ENCODE measurements at regions not wholly inside any gene's neighbourhood (a gene's known extent, or its start where the extent isn't known, plus 50 kb on each side); places are given as distances from the start of the nearest gene placed in this dataset.

DNA sequence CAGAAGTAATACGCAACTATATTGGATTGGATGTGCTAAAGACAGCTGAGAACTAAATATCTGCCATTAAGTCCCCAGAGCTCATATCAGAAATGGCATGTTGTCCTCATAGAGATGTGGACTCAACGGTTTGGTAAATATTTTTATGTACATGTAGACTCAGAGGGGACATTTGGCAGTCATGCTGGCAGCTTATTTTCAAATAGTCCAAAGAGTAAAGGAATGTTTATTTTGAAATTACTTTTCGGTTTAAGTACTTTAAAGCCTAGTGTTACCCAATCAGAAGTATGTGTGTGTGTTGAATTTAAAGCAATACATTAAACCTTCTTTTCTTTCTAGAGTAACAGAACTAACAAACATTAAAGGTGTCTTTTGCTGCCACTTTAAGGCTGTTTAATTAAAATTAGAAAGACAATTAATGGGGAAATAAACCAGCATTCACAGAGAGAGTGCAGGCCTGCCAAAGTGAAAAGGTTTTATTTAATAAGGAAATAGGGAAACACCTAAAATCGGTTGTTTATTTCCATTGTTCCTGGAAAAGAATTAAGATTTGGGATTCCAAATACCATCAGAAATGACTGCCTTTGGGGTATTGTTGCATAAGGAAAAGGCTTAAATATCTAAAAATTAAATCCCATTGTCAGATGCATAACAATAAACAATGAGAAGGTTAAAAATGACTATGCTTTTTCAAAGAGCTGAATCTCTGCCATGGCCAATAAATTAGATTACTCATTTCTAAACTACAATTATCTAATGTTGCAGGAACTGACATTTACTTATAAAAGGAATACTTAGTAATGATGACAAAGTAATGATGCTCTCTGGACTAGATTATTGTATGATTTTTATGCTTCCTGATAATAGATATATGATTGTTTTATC is 113.4 kb upstream of the AHR start (continued):
- TF ChIP-seq, protein P1, sequence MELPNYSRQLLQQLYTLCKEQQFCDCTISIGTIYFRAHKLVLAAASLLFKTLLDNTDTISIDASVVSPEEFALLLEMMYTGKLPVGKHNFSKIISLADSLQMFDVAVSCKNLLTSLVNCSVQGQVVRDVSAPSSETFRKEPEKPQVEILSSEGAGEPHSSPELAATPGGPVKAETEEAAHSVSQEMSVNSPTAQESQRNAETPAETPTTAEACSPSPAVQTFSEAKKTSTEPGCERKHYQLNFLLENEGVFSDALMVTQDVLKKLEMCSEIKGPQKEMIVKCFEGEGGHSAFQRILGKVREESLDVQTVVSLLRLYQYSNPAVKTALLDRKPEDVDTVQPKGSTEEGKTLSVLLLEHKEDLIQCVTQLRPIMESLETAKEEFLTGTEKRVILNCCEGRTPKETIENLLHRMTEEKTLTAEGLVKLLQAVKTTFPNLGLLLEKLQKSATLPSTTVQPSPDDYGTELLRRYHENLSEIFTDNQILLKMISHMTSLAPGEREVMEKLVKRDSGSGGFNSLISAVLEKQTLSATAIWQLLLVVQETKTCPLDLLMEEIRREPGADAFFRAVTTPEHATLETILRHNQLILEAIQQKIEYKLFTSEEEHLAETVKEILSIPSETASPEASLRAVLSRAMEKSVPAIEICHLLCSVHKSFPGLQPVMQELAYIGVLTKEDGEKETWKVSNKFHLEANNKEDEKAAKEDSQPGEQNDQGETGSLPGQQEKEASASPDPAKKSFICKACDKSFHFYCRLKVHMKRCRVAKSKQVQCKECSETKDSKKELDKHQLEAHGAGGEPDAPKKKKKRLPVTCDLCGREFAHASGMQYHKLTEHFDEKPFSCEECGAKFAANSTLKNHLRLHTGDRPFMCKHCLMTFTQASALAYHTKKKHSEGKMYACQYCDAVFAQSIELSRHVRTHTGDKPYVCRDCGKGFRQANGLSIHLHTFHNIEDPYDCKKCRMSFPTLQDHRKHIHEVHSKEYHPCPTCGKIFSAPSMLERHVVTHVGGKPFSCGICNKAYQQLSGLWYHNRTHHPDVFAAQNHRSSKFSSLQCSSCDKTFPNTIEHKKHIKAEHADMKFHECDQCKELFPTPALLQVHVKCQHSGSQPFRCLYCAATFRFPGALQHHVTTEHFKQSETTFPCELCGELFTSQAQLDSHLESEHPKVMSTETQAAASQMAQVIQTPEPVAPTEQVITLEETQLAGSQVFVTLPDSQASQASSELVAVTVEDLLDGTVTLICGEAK (IDR thresholded peaks at IDR 0.05): no peak
- TF ChIP-seq, protein P1 (CRISPR knock-in tag; IDR thresholded peaks at IDR 0.05): no peak; the same call in 1 of the 2 replicates
- TF ChIP-seq, protein P2, sequence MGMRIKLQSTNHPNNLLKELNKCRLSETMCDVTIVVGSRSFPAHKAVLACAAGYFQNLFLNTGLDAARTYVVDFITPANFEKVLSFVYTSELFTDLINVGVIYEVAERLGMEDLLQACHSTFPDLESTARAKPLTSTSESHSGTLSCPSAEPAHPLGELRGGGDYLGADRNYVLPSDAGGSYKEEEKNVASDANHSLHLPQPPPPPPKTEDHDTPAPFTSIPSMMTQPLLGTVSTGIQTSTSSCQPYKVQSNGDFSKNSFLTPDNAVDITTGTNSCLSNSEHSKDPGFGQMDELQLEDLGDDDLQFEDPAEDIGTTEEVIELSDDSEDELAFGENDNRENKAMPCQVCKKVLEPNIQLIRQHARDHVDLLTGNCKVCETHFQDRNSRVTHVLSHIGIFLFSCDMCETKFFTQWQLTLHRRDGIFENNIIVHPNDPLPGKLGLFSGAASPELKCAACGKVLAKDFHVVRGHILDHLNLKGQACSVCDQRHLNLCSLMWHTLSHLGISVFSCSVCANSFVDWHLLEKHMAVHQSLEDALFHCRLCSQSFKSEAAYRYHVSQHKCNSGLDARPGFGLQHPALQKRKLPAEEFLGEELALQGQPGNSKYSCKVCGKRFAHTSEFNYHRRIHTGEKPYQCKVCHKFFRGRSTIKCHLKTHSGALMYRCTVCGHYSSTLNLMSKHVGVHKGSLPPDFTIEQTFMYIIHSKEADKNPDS (CRISPR knock-in tag; IDR thresholded peaks at IDR 0.05): peak; percentile 98
- peak; percentile 63; the same call in 1 of the 2 replicates for TF ChIP-seq TBX2 (CRISPR knock-in tag; IDR thresholded peaks at IDR 0.05; ENCODE audit: borderline replicate concordance)
- no peak for TF ChIP-seq HDAC6 (IDR thresholded peaks at IDR 0.05; ENCODE audit: low read depth, low read length)
- no peak for TF ChIP-seq ZBTB3 (CRISPR knock-in tag; IDR thresholded peaks at IDR 0.05; ENCODE audit: borderline replicate concordance, low read depth)
- TF ChIP-seq ZNF232 (CRISPR knock-in tag; IDR thresholded peaks at IDR 0.05; ENCODE audit: borderline replicate concordance): no peak
- TF ChIP-seq, protein P3, sequence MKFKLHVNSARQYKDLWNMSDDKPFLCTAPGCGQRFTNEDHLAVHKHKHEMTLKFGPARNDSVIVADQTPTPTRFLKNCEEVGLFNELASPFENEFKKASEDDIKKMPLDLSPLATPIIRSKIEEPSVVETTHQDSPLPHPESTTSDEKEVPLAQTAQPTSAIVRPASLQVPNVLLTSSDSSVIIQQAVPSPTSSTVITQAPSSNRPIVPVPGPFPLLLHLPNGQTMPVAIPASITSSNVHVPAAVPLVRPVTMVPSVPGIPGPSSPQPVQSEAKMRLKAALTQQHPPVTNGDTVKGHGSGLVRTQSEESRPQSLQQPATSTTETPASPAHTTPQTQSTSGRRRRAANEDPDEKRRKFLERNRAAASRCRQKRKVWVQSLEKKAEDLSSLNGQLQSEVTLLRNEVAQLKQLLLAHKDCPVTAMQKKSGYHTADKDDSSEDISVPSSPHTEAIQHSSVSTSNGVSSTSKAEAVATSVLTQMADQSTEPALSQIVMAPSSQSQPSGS (CRISPR knock-in tag; IDR thresholded peaks at IDR 0.05): peak; percentile 69; the same call in 1 of the 2 replicates
- no peak for TF ChIP-seq SATB2 (CRISPR knock-in tag; IDR thresholded peaks at IDR 0.05)
- peak; percentile 95 for TF ChIP-seq GATAD2A (CRISPR knock-in tag; IDR thresholded peaks at IDR 0.05)
- TF ChIP-seq CHCHD3 (CRISPR knock-in tag; IDR thresholded peaks at IDR 0.05): no peak
- TF ChIP-seq, protein P4, sequence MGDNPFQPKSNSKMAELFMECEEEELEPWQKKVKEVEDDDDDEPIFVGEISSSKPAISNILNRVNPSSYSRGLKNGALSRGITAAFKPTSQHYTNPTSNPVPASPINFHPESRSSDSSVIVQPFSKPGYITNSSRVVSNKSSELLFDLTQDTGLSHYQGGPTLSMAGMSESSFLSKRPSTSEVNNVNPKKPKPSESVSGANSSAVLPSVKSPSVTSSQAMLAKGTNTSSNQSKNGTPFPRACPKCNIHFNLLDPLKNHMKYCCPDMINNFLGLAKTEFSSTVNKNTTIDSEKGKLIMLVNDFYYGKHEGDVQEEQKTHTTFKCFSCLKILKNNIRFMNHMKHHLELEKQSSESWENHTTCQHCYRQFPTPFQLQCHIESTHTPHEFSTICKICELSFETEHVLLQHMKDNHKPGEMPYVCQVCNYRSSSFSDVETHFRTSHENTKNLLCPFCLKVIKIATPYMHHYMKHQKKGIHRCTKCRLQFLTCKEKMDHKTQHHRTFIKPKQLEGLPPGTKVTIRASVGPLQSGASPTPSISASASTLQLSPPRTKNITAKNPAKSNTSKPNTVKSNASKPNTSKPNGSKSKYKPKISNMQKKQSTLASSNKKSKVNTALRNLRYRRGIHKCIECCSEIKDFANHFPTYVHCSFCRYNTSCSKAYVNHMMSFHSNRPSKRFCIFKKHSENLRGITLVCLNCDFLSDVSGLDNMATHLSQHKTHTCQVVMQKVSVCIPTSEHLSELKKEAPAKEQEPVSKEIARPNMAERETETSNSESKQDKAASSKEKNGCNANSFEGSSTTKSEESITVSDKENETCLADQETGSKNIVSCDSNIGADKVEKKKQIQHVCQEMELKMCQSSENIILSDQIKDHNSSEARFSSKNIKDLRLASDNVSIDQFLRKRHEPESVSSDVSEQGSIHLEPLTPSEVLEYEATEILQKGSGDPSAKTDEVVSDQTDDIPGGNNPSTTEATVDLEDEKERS (CRISPR knock-in tag; IDR thresholded peaks at IDR 0.05): no peak
- TF ChIP-seq ELF1 (CRISPR knock-in tag; IDR thresholded peaks at IDR 0.05): no peak

Measured in HepG2 (cell line).